OCI-LY7 (cell line): ENCODE measurements at regions not wholly inside any gene's neighbourhood (a gene's known extent, or its start where the extent isn't known, plus 50 kb on each side); places are given as distances from the start of the nearest gene placed in this dataset.

ENCODE experiments used
- EZH2phosphoT487 ChIP-seq: fragments of 200-600 bp; sonication (generic); IDR thresholded peaks from 2 replicates; pipeline ENCODE4 v1.6.1; 2018; ENCODE audit warnings: low read depth, borderline replicate concordance, mild to moderate bottlenecking, mixed run types, antibody characterized with exemption, low read length, moderate library complexity, mixed read lengths
- TF ChIP-seq, protein P1 (sequence below): fragments of 200-600 bp; sonication (generic); conservative IDR thresholded peaks from 2 replicates; pipeline ENCODE4 v1.5.1; 2014; ENCODE audit warnings: mild to moderate bottlenecking, antibody characterized with exemption, low read length, moderate library complexity, mixed read lengths

DNA sequence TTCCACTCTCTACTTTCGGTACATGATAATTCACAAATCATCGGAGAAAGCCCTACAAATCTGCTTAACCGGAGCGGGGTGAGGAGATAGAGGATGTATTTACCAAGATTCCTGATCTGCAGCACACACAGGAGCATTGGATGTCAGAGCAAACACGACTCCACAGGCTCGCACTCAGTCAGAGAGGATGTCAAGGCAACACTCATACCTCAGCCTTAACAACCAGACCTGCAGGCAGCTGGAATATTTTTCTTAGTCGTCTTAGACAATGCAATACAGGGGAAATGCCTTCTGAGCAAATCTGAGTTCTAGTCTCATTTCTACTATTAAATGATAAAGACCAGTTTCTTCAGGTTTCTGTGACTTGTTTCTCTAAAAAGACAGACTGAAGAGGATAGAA, 159.3 kb upstream of the CPNE8 start:
- TF ChIP-seq, protein P1, sequence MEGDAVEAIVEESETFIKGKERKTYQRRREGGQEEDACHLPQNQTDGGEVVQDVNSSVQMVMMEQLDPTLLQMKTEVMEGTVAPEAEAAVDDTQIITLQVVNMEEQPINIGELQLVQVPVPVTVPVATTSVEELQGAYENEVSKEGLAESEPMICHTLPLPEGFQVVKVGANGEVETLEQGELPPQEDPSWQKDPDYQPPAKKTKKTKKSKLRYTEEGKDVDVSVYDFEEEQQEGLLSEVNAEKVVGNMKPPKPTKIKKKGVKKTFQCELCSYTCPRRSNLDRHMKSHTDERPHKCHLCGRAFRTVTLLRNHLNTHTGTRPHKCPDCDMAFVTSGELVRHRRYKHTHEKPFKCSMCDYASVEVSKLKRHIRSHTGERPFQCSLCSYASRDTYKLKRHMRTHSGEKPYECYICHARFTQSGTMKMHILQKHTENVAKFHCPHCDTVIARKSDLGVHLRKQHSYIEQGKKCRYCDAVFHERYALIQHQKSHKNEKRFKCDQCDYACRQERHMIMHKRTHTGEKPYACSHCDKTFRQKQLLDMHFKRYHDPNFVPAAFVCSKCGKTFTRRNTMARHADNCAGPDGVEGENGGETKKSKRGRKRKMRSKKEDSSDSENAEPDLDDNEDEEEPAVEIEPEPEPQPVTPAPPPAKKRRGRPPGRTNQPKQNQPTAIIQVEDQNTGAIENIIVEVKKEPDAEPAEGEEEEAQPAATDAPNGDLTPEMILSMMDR = no peak
- no peak for TF ChIP-seq EZH2phosphoT487
